IMR-90 (cell line): ENCODE measurements at regions not wholly inside any gene's neighbourhood (a gene's known extent, or its start where the extent isn't known, plus 50 kb on each side); places are given as distances from the start of the nearest gene placed in this dataset.

Source experiments
- ATAC-seq: fragments of 200-7000 bp; cut with Tn5 transposase; 2 replicates; pipeline ENCODE4 v1.9.1; 2020; ENCODE audit warnings: low read depth, mild to moderate bottlenecking, moderate library complexity
- BruUV-seq: library from RNA; stranded (reverse); fragments of 400-500 nt; replicated peaks from 2 replicates; lab custom pipeline; 2021; lab: Mats Ljungman, UMichigan
- CTCF ChIA-PET: fragments of 300-600 bp; formaldehyde crosslinking; extraction: SDS; loops from one replicate; lab custom pipeline; 2021; ENCODE audit warnings: antibody characterized with exemption; lab: Yijun Ruan, JAX
- POLR2A ChIA-PET: fragments of 300-600 bp; sonication (Branson Sonifier 250); formaldehyde crosslinking; loops from one replicate; lab custom pipeline; 2022; ENCODE audit warnings: antibody characterized with exemption; ENCODE audit not compliant: unreplicated experiment; lab: Charles Lee
- DNase-seq: peaks from one replicate; pipeline ENCODE4 v3.0.0; 2013
- H2AFZ ChIP-seq: replicated peaks from 2 replicates; pipeline ENCODE3; 2013; ENCODE audit warnings: low read length, mild to moderate bottlenecking; ENCODE audit not compliant: poor library complexity
- H2AK5ac ChIP-seq: 2 replicates; pipeline ENCODE4 v1.6.1; 2013; ENCODE audit warnings: low read depth, low read length, inconsistent platforms
- H2AK9ac ChIP-seq: replicated peaks from 2 replicates; pipeline ENCODE3; 2013; ENCODE audit warnings: mild to moderate bottlenecking, low read depth, low read length, moderate library complexity; ENCODE audit not compliant: poor library complexity
- H2BK120ac ChIP-seq: 2 replicates; pipeline ENCODE4 v1.6.1; 2013; ENCODE audit warnings: low read depth, low read length, inconsistent platforms
- H2BK15ac ChIP-seq: 3 replicates; pipeline ENCODE4 v1.6.1; 2013; ENCODE audit warnings: low read depth, low read length, inconsistent platforms
- H2BK20ac ChIP-seq: 2 replicates; pipeline ENCODE4 v1.6.1; 2013; ENCODE audit warnings: low read depth, mild to moderate bottlenecking, inconsistent platforms, low read length, moderate library complexity
- H2BK5ac ChIP-seq: 2 replicates; pipeline ENCODE4 v1.6.1; 2013; ENCODE audit warnings: mild to moderate bottlenecking, low read depth, low read length, inconsistent platforms; ENCODE audit not compliant: poor library complexity, severe bottlenecking
- H3K14ac ChIP-seq: replicated peaks from 2 replicates; pipeline ENCODE4 v1.6.1; 2013; ENCODE audit warnings: low read depth, low read length, inconsistent platforms
- H3K18ac ChIP-seq: 2 replicates; pipeline ENCODE4 v1.6.1; 2013; ENCODE audit warnings: low read depth, low read length, control low read depth
- H3K23ac ChIP-seq: 2 replicates; pipeline ENCODE4 v1.6.1; 2013; ENCODE audit warnings: low read depth, low read length, inconsistent platforms
- H3K27ac ChIP-seq: 2 replicates; pipeline ENCODE4 v1.5.1; 2013; ENCODE audit warnings: mild to moderate bottlenecking, control low read depth, low read length; ENCODE audit not compliant: insufficient read depth
- H3K27me3 ChIP-seq: 2 replicates; pipeline ENCODE4 v1.6.1; 2013; ENCODE audit warnings: low read length; ENCODE audit not compliant: control insufficient read depth, insufficient read depth
- H3K36me3 ChIP-seq: 2 replicates; pipeline ENCODE4 v1.6.1; 2013; ENCODE audit warnings: low read length, mixed read lengths; ENCODE audit not compliant: control insufficient read depth, insufficient read depth
- H3K4ac ChIP-seq: 2 replicates; pipeline ENCODE4 v1.6.1; 2013; ENCODE audit warnings: low read depth, low read length, inconsistent platforms
- H3K4me1 ChIP-seq: 2 replicates; pipeline ENCODE4 v1.6.1; 2013; ENCODE audit warnings: low read length, mixed read lengths; ENCODE audit not compliant: control insufficient read depth, insufficient read depth
- H3K4me2 ChIP-seq: 2 replicates; pipeline ENCODE4 v1.6.1; 2013; ENCODE audit warnings: low read depth, mild to moderate bottlenecking, control low read depth, low read length, moderate library complexity
- H3K4me3 ChIP-seq: 2 replicates; pipeline ENCODE4 v1.5.1; 2013; ENCODE audit warnings: low read depth, mild to moderate bottlenecking, control low read depth, low read length, moderate library complexity; ENCODE audit not compliant: insufficient read depth
- H3K56ac ChIP-seq: 2 replicates; pipeline ENCODE4 v1.6.1; 2013; ENCODE audit warnings: low read length, inconsistent platforms; ENCODE audit not compliant: insufficient read depth; ENCODE audit errors: extremely low read depth
- H3K79me1 ChIP-seq, 2 experiments: 2 replicates each; pipeline ENCODE4 v1.6.1; 2013; ENCODE audit warnings: low read length in 2 of 2, inconsistent platforms in 1 of 2, low read depth in 1 of 2
- H3K9ac ChIP-seq: 2 replicates; pipeline ENCODE4 v1.6.1; 2013; ENCODE audit warnings: low read depth, low read length, control low read depth
- H3K9me1 ChIP-seq: 2 replicates; pipeline ENCODE4 v1.6.1; 2013; ENCODE audit warnings: low read length, inconsistent platforms; ENCODE audit not compliant: insufficient read depth
- H3K9me3 ChIP-seq: 2 replicates; pipeline ENCODE4 v1.6.1; 2013; ENCODE audit warnings: low read length; ENCODE audit not compliant: control insufficient read depth, insufficient read depth
- H4K20me1 ChIP-seq: 2 replicates; pipeline ENCODE4 v1.6.1; 2013; ENCODE audit warnings: low read length, inconsistent platforms; ENCODE audit not compliant: insufficient read depth
- H4K5ac ChIP-seq: 2 replicates; pipeline ENCODE4 v1.6.1; 2013; ENCODE audit warnings: mild to moderate bottlenecking, low read depth, low read length, control low read depth
- H4K8ac ChIP-seq, 2 experiments: 2 replicates each; pipeline ENCODE4 v1.6.1; 2013; ENCODE audit warnings: low read depth in 2 of 2, low read length in 2 of 2, control low read depth in 1 of 2, inconsistent platforms in 1 of 2
- H4K91ac ChIP-seq: 2 replicates; pipeline ENCODE4 v1.6.1; 2013; ENCODE audit warnings: low read depth, low read length, inconsistent platforms; ENCODE audit not compliant: insufficient read depth
- BHLHE40 ChIP-seq: fragments of 150-350 bp; IDR thresholded peaks from 2 replicates; pipeline ENCODE4 v1.6.1; 2016; ENCODE audit warnings: mild to moderate bottlenecking, low read depth, low read length
- CEBPB ChIP-seq: IDR thresholded peaks from 2 replicates; pipeline ENCODE4 v1.6.1; 2012; ENCODE audit warnings: low read depth, low read length, improper control_type of control experiment
- CHD1 ChIP-seq: IDR thresholded peaks from 2 replicates; pipeline ENCODE4 v1.6.1; 2012; ENCODE audit warnings: low read depth, low read length, improper control_type of control experiment
- ELK1 ChIP-seq: fragments of 150-350 bp; IDR thresholded peaks from 2 replicates; pipeline ENCODE4 v1.6.1; 2016; ENCODE audit warnings: low read depth, mild to moderate bottlenecking, low read length, moderate library complexity, borderline replicate concordance
- FOS ChIP-seq: fragments of 150-350 bp; IDR thresholded peaks from 2 replicates; pipeline ENCODE4 v1.6.1; 2016; ENCODE audit warnings: low read depth, low read length
- MAFK ChIP-seq: IDR thresholded peaks from 2 replicates; pipeline ENCODE4 v1.6.1; 2012; ENCODE audit warnings: low read depth, low read length, improper control_type of control experiment
- MAZ ChIP-seq: IDR thresholded peaks from 2 replicates; pipeline ENCODE4 v1.6.1; 2012; ENCODE audit warnings: low read depth, mild to moderate bottlenecking, low read length, improper control_type of control experiment, moderate library complexity, borderline replicate concordance
- MXI1 ChIP-seq: IDR thresholded peaks from 2 replicates; pipeline ENCODE4 v1.6.1; 2012; ENCODE audit warnings: low read depth, mild to moderate bottlenecking, low read length, moderate library complexity, borderline replicate concordance
- NFE2L2 ChIP-seq: fragments of 150-350 bp; IDR thresholded peaks from 2 replicates; pipeline ENCODE4 v1.6.1; 2016; ENCODE audit warnings: low read depth, mild to moderate bottlenecking, low read length
- POLR2A ChIP-seq: IDR thresholded peaks from 2 replicates; pipeline ENCODE4 v1.6.1; 2012; ENCODE audit warnings: mild to moderate bottlenecking, low read depth, low read length
- RAD21 ChIP-seq: IDR thresholded peaks from 2 replicates; pipeline ENCODE4 v1.6.1; 2012; ENCODE audit warnings: low read length, improper control_type of control experiment
- RCOR1 ChIP-seq: IDR thresholded peaks from 2 replicates; pipeline ENCODE4 v1.6.1; 2012; ENCODE audit warnings: mild to moderate bottlenecking, low read length, improper control_type of control experiment; ENCODE audit not compliant: insufficient replicate concordance
- RFX5 ChIP-seq: IDR thresholded peaks from 2 replicates; pipeline ENCODE4 v1.8.0; 2012; ENCODE audit warnings: low read depth, mild to moderate bottlenecking, low read length, moderate library complexity
- SMC3 ChIP-seq: fragments of 150-350 bp; IDR thresholded peaks from 2 replicates; pipeline ENCODE4 v1.6.1; 2016; ENCODE audit warnings: low read depth, mild to moderate bottlenecking, antibody characterized with exemption, low read length, moderate library complexity
- USF2 ChIP-seq: fragments of 150-350 bp; IDR thresholded peaks from 2 replicates; pipeline ENCODE4 v1.6.1; 2017; ENCODE audit warnings: mild to moderate bottlenecking, antibody characterized with exemption, low read length, low read depth
- WGBS, 2 experiments: methylation state at CpG; one replicate each; pipeline versions ENCODE4 v1.1.5 to v1.1.7; 2013; ENCODE audit warnings: missing lambda C conversion rate in 2 of 2; ENCODE audit not compliant: insufficient read length in 1 of 2; ENCODE audit errors: extremely low coverage in 2 of 2; 5-methylcytosine and 5-hydroxymethylcytosine counted together
- dilution Hi-C: fragments of 300-500 bp; cut with HindIII; formaldehyde crosslinking; loops from one replicate; pipeline ENCODE4 v1.14.3; 2018; ENCODE audit warnings: low sequenced_read_pairs; ENCODE audit not compliant: unreplicated experiment
- in situ Hi-C: fragments of 300-500 bp; cut with MboI; formaldehyde crosslinking; loops from 3 replicates; pipeline ENCODE4 v1.14.3; 2019; ENCODE audit warnings: low sequenced_read_pairs, inconsistent platforms, mixed read lengths
- intact Hi-C: fragments of 100-400 bp; cut with micrococcal nuclease; formaldehyde crosslinking; loops from 2 replicates; pipeline ENCODE4 v1.10.0; 2022
- TF ChIP-seq, protein P1 (sequence below): conservative IDR thresholded peaks from 2 replicates; pipeline ENCODE4 v1.5.1; 2012; ENCODE audit warnings: mild to moderate bottlenecking, low read depth, low read length, improper control_type of control experiment

GRCh38 chr14:106811162-106811561, 1284.8 kb downstream of the TMEM121 start:
- H3K14ac ChIP-seq = no peak overlapping the region
- H3K4me2 ChIP-seq = no peak overlapping the region
- no peak overlapping the region for H3K4me3 ChIP-seq
- no peak overlapping the region for H4K8ac ChIP-seq
- no peak overlapping the region for H2BK5ac ChIP-seq
- peaks cover 23% of the 10 kb centered on the region for H3K9me3 ChIP-seq
- no peak overlapping the region for H2BK120ac ChIP-seq
- H3K79me1 ChIP-seq = no peaks in the 10 kb centered on the region
- ChIA-PET CTCF (no interaction called here), POLR2A (no interaction called here)
- no peak overlapping the region for H3K9ac ChIP-seq
- no peaks in the 10 kb centered on the region for H3K4me1 ChIP-seq
- H3K23ac ChIP-seq = no peak overlapping the region
- in situ Hi-C loops (no loop called here), intact Hi-C loops (no loop called here), dilution Hi-C loops (no loop called here)
- no peak overlapping the region for H3K18ac ChIP-seq
- H4K91ac ChIP-seq = no peak overlapping the region
- DNase-seq (no peak), ATAC-seq (no peak)
- no peak overlapping the region for H3K56ac ChIP-seq
- no peak overlapping the region for H4K5ac ChIP-seq
- no peak overlapping the region for H2AK9ac ChIP-seq
- BruUV-seq = no TSS peak
- WGBS, 2 experiments = no CpG with 5 or more reads among the region's 1 CpG
- H3K9me1 ChIP-seq = no peaks in the 10 kb centered on the region
- no peak overlapping the region for H2AK5ac ChIP-seq
- no peak overlapping the region for H3K4ac ChIP-seq
- no peak overlapping the region for H2BK15ac ChIP-seq
- no peak overlapping the region for H2BK20ac ChIP-seq
- H3K36me3 ChIP-seq = no peaks in the 10 kb centered on the region
- H3K27me3 ChIP-seq = no peaks in the 10 kb centered on the region
- H2AFZ ChIP-seq = no peak overlapping the region
- H4K20me1 ChIP-seq = no peaks in the 10 kb centered on the region
- H3K27ac ChIP-seq = no peak overlapping the region
- TF ChIP-seq SMC3 (no peak), RFX5 (no peak), BHLHE40 (no peak), RAD21 (no peak), CHD1 (no peak), CEBPB (no peak), RCOR1 (no peak), POLR2A (no peak), ELK1 (no peak), FOS (no peak), MAZ (no peak), USF2 (no peak), MAFK (no peak), MXI1 (no peak), NFE2L2 (no peak)
- TF ChIP-seq, protein P1, sequence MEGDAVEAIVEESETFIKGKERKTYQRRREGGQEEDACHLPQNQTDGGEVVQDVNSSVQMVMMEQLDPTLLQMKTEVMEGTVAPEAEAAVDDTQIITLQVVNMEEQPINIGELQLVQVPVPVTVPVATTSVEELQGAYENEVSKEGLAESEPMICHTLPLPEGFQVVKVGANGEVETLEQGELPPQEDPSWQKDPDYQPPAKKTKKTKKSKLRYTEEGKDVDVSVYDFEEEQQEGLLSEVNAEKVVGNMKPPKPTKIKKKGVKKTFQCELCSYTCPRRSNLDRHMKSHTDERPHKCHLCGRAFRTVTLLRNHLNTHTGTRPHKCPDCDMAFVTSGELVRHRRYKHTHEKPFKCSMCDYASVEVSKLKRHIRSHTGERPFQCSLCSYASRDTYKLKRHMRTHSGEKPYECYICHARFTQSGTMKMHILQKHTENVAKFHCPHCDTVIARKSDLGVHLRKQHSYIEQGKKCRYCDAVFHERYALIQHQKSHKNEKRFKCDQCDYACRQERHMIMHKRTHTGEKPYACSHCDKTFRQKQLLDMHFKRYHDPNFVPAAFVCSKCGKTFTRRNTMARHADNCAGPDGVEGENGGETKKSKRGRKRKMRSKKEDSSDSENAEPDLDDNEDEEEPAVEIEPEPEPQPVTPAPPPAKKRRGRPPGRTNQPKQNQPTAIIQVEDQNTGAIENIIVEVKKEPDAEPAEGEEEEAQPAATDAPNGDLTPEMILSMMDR = no peak
